SK-N-SH (cell line): ENCODE measurements at regions not wholly inside any gene's neighbourhood (a gene's known extent, or its start where the extent isn't known, plus 50 kb on each side); places are given as distances from the start of the nearest gene placed in this dataset.

ENCODE experiments used
- CTCF ChIA-PET: fragments of 300-600, 350-600 bp; formaldehyde crosslinking; extraction: SDS; loops from one replicate; lab custom pipeline; 2021; lab: Yijun Ruan, JAX
- POLR2A ChIA-PET: fragments of 350-600 bp; sonication (Branson Sonifier 250); formaldehyde crosslinking; extraction: SDS; loops from one replicate; lab custom pipeline; 2020; ENCODE audit warnings: antibody characterized with exemption, inconsistent platforms; lab: Yijun Ruan, JAX
- DNase-seq: peaks from one replicate; pipeline ENCODE4 v3.0.0; 2012
- H2AFZ ChIP-seq: fragments of 200-600 bp; sonication (generic); 2 replicates; pipeline ENCODE4 v1.8.1; 2016; ENCODE audit warnings: antibody characterized with exemption, mild to moderate bottlenecking, low read depth
- H3F3A ChIP-seq: fragments of 200-600 bp; sonication (generic); replicated peaks from 2 replicates; pipeline ENCODE3; 2016; ENCODE audit warnings: antibody characterized with exemption, mild to moderate bottlenecking; ENCODE audit not compliant: insufficient read depth
- H3K27ac ChIP-seq, 2 experiments: fragments of 200-500 bp in 1 of 2; fragments of 200-600 bp in 1 of 2; sonication (Bioruptor generic) in 1 of 2; sonication (generic), shearing (Covaris generic) in 1 of 2; 2 replicates each; pipeline versions ENCODE4 v1.5.1 to v1.6.1; 2014 to 2016; ENCODE audit warnings: low read depth in 2 of 2, inconsistent platforms in 1 of 2, low read length in 1 of 2, mild to moderate bottlenecking in 1 of 2, mixed read lengths in 1 of 2
- H3K27me3 ChIP-seq: fragments of 200-600 bp; sonication (generic), shearing (Covaris generic); 2 replicates; pipeline ENCODE4 v1.6.1; 2016; ENCODE audit warnings: mixed run types; ENCODE audit not compliant: insufficient read depth
- H3K36me3 ChIP-seq, 2 experiments: fragments of 200-500 bp in 1 of 2; fragments of 200-600 bp in 1 of 2; sonication (Bioruptor generic) in 1 of 2; sonication (generic) in 1 of 2; replicated peaks in 1 of 2; 2 replicates each; pipeline versions ENCODE3 to v1.5.1; 2014 to 2016; ENCODE audit warnings: low read length in 1 of 2, mild to moderate bottlenecking in 1 of 2; ENCODE audit not compliant: insufficient read depth in 2 of 2, control insufficient read depth in 1 of 2
- H3K4me1 ChIP-seq, 2 experiments: fragments of 200-500 bp in 1 of 2; fragments of 200-600 bp in 1 of 2; sonication (Bioruptor generic) in 1 of 2; sonication (generic), shearing (Covaris generic) in 1 of 2; 2 replicates each; pipeline versions ENCODE4 v1.5.1 to v1.6.1; 2014 to 2016; ENCODE audit warnings: low read depth in 1 of 2, low read length in 1 of 2, mixed run types in 1 of 2; ENCODE audit not compliant: insufficient read depth in 2 of 2, control insufficient read depth in 1 of 2
- H3K4me2 ChIP-seq: fragments of 200-600 bp; sonication (generic), shearing (Covaris generic); 2 replicates; pipeline ENCODE4 v1.6.1; 2017; ENCODE audit warnings: mixed run types
- H3K4me3 ChIP-seq, 2 experiments: fragments of 200-500 bp in 1 of 2; fragments of 200-600 bp in 1 of 2; sonication (Bioruptor generic) in 1 of 2; sonication (generic), shearing (Covaris generic) in 1 of 2; 2 replicates each; pipeline versions ENCODE4 v1.5.1 to v1.8.1; 2014 to 2016; ENCODE audit warnings: low read depth in 2 of 2, inconsistent platforms in 1 of 2, low read length in 1 of 2, mild to moderate bottlenecking in 1 of 2, mixed read lengths in 1 of 2, moderate library complexity in 1 of 2
- H3K79me2 ChIP-seq: fragments of 200-600 bp; sonication (generic); 2 replicates; pipeline ENCODE4 v1.8.1; 2017; ENCODE audit warnings: mild to moderate bottlenecking; ENCODE audit not compliant: insufficient read depth
- H3K9ac ChIP-seq: fragments of 200-600 bp; sonication (generic); 2 replicates; pipeline ENCODE4 v1.6.1; 2017; ENCODE audit warnings: mixed run types
- H3K9me2 ChIP-seq: fragments of 200-600 bp; sonication (generic); 2 replicates; pipeline ENCODE4 v1.6.1; 2017; ENCODE audit warnings: mixed run types
- H3K9me3 ChIP-seq: fragments of 200-600 bp; sonication (generic); 2 replicates; pipeline ENCODE4 v1.6.1; 2017; ENCODE audit warnings: mixed run types, mild to moderate bottlenecking, moderate library complexity
- H4K20me1 ChIP-seq: fragments of 200-600 bp; sonication (generic); 2 replicates; pipeline ENCODE4 v1.6.1; 2017; ENCODE audit warnings: mild to moderate bottlenecking, mixed run types; ENCODE audit not compliant: insufficient read depth
- CHD2 ChIP-seq: fragments of 150-350 bp; IDR thresholded peaks from 2 replicates; pipeline ENCODE4 v1.6.1; 2018; ENCODE audit warnings: low read length; ENCODE audit not compliant: partially characterized antibody
- ELF1 ChIP-seq: IDR thresholded peaks from 2 replicates; pipeline ENCODE4 v1.4.0; 2012
- EP300 ChIP-seq, 2 experiments: IDR thresholded peaks; 2 replicates each; pipeline versions ENCODE4 v1.4.0 to v1.6.1; 2012; ENCODE audit warnings: borderline replicate concordance in 1 of 2, low read depth in 1 of 2, low read length in 1 of 2
- JUND ChIP-seq: IDR thresholded peaks from 2 replicates; pipeline ENCODE4 v1.4.0; 2012
- MXI1 ChIP-seq: IDR thresholded peaks from 2 replicates; pipeline ENCODE4 v1.6.1; 2012; ENCODE audit warnings: mild to moderate bottlenecking, low read depth, low read length, improper control_type of control experiment
- POLR2AphosphoS5 ChIP-seq: IDR thresholded peaks from 2 replicates; pipeline ENCODE4 v1.6.1; 2012; ENCODE audit warnings: low read depth, low read length
- RCOR1 ChIP-seq: fragments of 150-350 bp; IDR thresholded peaks from 2 replicates; pipeline ENCODE4 v1.6.1; 2017; ENCODE audit warnings: antibody characterized with exemption, low read length
- RFX5 ChIP-seq: IDR thresholded peaks from 2 replicates; pipeline ENCODE4 v1.6.1; 2012; ENCODE audit warnings: mild to moderate bottlenecking, improper control_type of control experiment, low read length
- RXRA ChIP-seq: IDR thresholded peaks from 2 replicates; pipeline ENCODE4 v1.4.0; 2012; ENCODE audit warnings: low read depth, mild to moderate bottlenecking, borderline replicate concordance
- SIN3A ChIP-seq: IDR thresholded peaks from 2 replicates; pipeline ENCODE4 v1.6.1; 2012; ENCODE audit warnings: low read depth, mild to moderate bottlenecking, low read length, moderate library complexity, borderline replicate concordance
- SMC3 ChIP-seq: IDR thresholded peaks from 2 replicates; pipeline ENCODE4 v1.6.1; 2012; ENCODE audit warnings: low read depth, low read length, improper control_type of control experiment
- TAF1 ChIP-seq: IDR thresholded peaks from 2 replicates; pipeline ENCODE4 v1.6.1; 2012; ENCODE audit warnings: low read depth, mild to moderate bottlenecking, low read length, moderate library complexity, borderline replicate concordance
- TCF12 ChIP-seq: IDR thresholded peaks from 2 replicates; pipeline ENCODE4 v1.4.0; 2012
- YY1 ChIP-seq: IDR thresholded peaks from 2 replicates; pipeline ENCODE4 v1.4.0; 2012; ENCODE audit warnings: low read depth, mild to moderate bottlenecking
- WGBS: methylation state at CpG from one replicate; pipeline ENCODE4 v1.1.6; 2017; ENCODE audit warnings: low lambda C conversion rate; 5-methylcytosine and 5-hydroxymethylcytosine counted together
- TF ChIP-seq, protein P1 (sequence below): IDR thresholded peaks from 2 replicates; pipeline ENCODE4 v1.4.0; 2012; ENCODE audit warnings: low read depth, borderline replicate concordance
- TF ChIP-seq, protein P2 (sequence below): IDR thresholded peaks from 2 replicates; pipeline ENCODE4 v1.4.0; 2012; ENCODE audit warnings: low read depth, borderline replicate concordance

DNA sequence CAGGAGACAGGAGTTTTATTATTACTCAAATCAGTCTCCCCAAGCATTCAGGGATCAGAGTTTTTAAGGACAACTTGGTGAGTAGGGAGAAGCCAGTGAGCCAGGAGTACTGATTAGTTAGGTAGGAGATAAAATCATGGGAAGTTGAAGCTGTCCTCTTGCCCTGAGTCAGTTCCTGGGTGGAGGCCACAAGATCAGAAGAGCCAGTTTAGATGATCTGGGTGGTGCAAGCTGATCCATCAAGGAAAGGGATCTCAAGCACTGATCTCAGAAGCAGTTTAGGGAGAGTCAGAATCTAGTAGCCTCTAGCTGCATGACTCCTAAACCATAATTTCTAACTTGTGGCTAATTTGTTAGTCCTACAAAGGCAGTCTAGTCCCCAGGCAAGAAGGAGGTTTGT, 706.5 kb upstream of the MAP3K7 start:
- Histone ChIP-seq H3K79me2 (no peaks in the 10 kb centered on the region), H3K9me3 (no peaks in the 10 kb centered on the region), H3K4me3 (no peak overlapping the region), H3K9ac (no peak overlapping the region), H3K36me3 (no peaks in the 10 kb centered on the region), H3K9me2 (no peaks in the 10 kb centered on the region), H2AFZ (no peak overlapping the region), H3K4me2 (no peak overlapping the region), H4K20me1 (no peaks in the 10 kb centered on the region), H3K27ac (no peak overlapping the region), H3K27me3 (no peaks in the 10 kb centered on the region), H3K4me1 (no peaks in the 10 kb centered on the region), H3F3A (no peaks in the 10 kb centered on the region)
- ChIA-PET POLR2A (no interaction called here), CTCF (no interaction called here)
- no peak for DNase-seq
- TF ChIP-seq JUND (no peak), CHD2 (no peak), TAF1 (no peak), ELF1 (no peak)
- TF ChIP-seq, protein P1, sequence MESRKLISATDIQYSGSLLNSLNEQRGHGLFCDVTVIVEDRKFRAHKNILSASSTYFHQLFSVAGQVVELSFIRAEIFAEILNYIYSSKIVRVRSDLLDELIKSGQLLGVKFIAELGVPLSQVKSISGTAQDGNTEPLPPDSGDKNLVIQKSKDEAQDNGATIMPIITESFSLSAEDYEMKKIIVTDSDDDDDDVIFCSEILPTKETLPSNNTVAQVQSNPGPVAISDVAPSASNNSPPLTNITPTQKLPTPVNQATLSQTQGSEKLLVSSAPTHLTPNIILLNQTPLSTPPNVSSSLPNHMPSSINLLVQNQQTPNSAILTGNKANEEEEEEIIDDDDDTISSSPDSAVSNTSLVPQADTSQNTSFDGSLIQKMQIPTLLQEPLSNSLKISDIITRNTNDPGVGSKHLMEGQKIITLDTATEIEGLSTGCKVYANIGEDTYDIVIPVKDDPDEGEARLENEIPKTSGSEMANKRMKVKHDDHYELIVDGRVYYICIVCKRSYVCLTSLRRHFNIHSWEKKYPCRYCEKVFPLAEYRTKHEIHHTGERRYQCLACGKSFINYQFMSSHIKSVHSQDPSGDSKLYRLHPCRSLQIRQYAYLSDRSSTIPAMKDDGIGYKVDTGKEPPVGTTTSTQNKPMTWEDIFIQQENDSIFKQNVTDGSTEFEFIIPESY = no peak

DNA sequence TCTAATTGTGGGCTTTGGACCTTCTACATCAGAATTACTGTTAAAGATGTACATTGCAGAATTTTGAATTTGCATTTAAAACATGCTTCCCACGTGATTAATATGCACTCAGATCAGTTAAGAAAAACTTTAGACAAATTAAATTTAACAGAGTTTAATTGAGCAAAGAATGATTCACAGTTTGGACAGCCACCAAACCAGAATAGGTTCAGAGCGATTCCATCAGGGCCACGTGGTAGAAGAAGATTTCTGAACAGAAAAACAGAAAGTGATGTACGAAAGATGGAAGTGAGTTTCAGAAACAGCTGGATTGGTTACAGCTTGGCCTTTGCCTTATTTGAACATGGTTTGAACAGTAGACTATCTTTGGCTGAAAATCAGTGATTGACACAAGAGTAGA, 704.2 kb upstream of the MAP3K7 start:
- no peaks in the 10 kb centered on the region for H3F3A ChIP-seq
- DNase-seq = no peak
- H2AFZ ChIP-seq = no peak overlapping the region
- H3K4me1 ChIP-seq = no peaks in the 10 kb centered on the region
- WGBS = under 1% methylated on average over 4 of the region's 4 CpGs
- H3K27ac ChIP-seq = no peak overlapping the region
- H3K9me3 ChIP-seq = no peaks in the 10 kb centered on the region
- H3K4me2 ChIP-seq = no peak overlapping the region
- CTCF ChIA-PET = interaction anchor here (0.5 to 1.4 kb wide), 2 partner anchors 15 to 97 kb away, joined by 3 to 6 read pairs; no protein-coding TSS in a partner anchor
- H3K36me3 ChIP-seq = no peaks in the 10 kb centered on the region
- POLR2A ChIA-PET = no interaction called here
- no peaks in the 10 kb centered on the region for H3K27me3 ChIP-seq
- no peak overlapping the region for H3K4me3 ChIP-seq
- H3K9me2 ChIP-seq = no peaks in the 10 kb centered on the region
- no peak overlapping the region for H3K9ac ChIP-seq
- TF ChIP-seq RFX5 (no peak), EP300 (IDR thresholded peaks at IDR 0.05; ENCODE audit: borderline replicate concordance in 1 of 2, low read depth in 1 of 2, low read length in 1 of 2) (no peak), ELF1 (no peak), SIN3A (no peak), RXRA (no peak), MXI1 (no peak), SMC3 (no peak), RCOR1 (no peak), TCF12 (no peak), YY1 (no peak), POLR2AphosphoS5 (no peak)
- TF ChIP-seq, protein P2, sequence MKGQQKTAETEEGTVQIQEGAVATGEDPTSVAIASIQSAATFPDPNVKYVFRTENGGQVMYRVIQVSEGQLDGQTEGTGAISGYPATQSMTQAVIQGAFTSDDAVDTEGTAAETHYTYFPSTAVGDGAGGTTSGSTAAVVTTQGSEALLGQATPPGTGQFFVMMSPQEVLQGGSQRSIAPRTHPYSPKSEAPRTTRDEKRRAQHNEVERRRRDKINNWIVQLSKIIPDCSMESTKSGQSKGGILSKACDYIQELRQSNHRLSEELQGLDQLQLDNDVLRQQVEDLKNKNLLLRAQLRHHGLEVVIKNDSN = no peak
- no peaks in the 10 kb centered on the region for H4K20me1 ChIP-seq
- no peaks in the 10 kb centered on the region for H3K79me2 ChIP-seq
